ENCODE measurements at regions not wholly inside any gene's neighbourhood (a gene's known extent, or its start where the extent isn't known, plus 50 kb on each side); places are given as distances from the start of the nearest gene placed in this dataset.
A peak's percentile ranks its signal among the peaks of the same experiment; 100 is the strongest.
"Not testable (repeated sequence)": the region's sequence is repeated elsewhere in the genome, so short reads cannot be mapped to it uniquely, and the experiment has no call there.

- H3K4me1 Mint-ChIP-seq (ENCODE audit: low read depth, unreplicated experiment): no peaks in the 10 kb centered on the region
- H3K27ac ChIP-seq (ENCODE audit: low read depth, low read length): no peak overlapping the region
- H3K27me3 ChIP-seq (ENCODE audit: insufficient read depth, low read length): no peaks in the 10 kb centered on the region
- H3K4me3 Mint-ChIP-seq (ENCODE audit: unreplicated experiment): no peak overlapping the region
- H3K9me3 ChIP-seq (ENCODE audit: insufficient read depth, low read depth, low read length): peaks cover 2% of the 10 kb centered on the region
- no peaks in the 10 kb centered on the region for H3K4me1 ChIP-seq (ENCODE audit: insufficient read depth, low read length)
- no peak for TF ChIP-seq EZH2 (IDR thresholded peaks at IDR 0.05; ENCODE audit: insufficient read depth, low read length)
- TF ChIP-seq CTCF (IDR thresholded peaks at IDR 0.05; ENCODE audit: insufficient read depth, low read depth, low read length): no peak
- DNase-seq (ENCODE audit: low read depth): no peak
- H2AFZ ChIP-seq (ENCODE audit: low read depth, low read length): no peak overlapping the region
- H4K20me1 ChIP-seq (ENCODE audit: insufficient read depth, low read length): no peaks in the 10 kb centered on the region
- H3K27me3 Mint-ChIP-seq (ENCODE audit: low read depth, unreplicated experiment): no peaks in the 10 kb centered on the region
- no peaks in the 10 kb centered on the region for H3K79me2 ChIP-seq (ENCODE audit: insufficient read depth, low read length)
- FAIRE-seq: no peak
- no peaks in the 10 kb centered on the region for H3K36me3 Mint-ChIP-seq (ENCODE audit: low read depth, unreplicated experiment)
- peaks cover 3% of the 10 kb centered on the region for H3K9me3 Mint-ChIP-seq (ENCODE audit: unreplicated experiment)
- no peak overlapping the region for H3K9ac ChIP-seq (ENCODE audit: low read length)
- no peak overlapping the region for H3K27ac Mint-ChIP-seq (ENCODE audit: unreplicated experiment)
- no peak overlapping the region for H3K4me2 ChIP-seq (ENCODE audit: low read length)
- no peak overlapping the region for H3K4me3 ChIP-seq (ENCODE audit: insufficient read depth, low read depth, low read length)
- H3K36me3 ChIP-seq (ENCODE audit: insufficient read depth, low read length): no peaks in the 10 kb centered on the region
These were observed 527.8 kb upstream of the AUTS2 start for GRCh38 chr7:69070476-69070875.

DNA sequence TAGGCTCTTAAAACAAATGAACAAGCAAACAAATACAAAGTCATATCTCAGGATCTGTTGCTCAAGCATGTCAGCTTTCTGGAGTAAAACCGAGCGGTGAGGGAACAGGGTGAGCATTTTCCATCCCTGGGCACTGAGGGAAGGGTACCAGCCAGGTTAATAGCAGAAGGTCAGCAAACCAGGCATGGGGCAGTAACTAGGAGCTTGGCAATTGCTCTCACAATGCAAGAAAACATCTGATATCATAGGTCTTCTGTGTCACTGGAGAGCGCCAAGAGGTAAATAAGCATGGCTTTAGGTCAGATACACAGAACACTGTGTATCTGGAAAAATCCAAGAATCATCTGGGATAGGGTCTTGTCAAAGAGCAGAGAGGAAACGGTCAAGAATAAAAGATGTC, 521.7 kb upstream of the AUTS2 start:
- DNase-seq (ENCODE audit: low read depth) (no peak), FAIRE-seq (no peak)
- TF ChIP-seq CTCF (IDR thresholded peaks at IDR 0.05; ENCODE audit: insufficient read depth, low read depth, low read length): no peak
- TF ChIP-seq EZH2 (IDR thresholded peaks at IDR 0.05; ENCODE audit: insufficient read depth, low read length): no peak
- Mint-ChIP-seq H3K4me1 (ENCODE audit: low read depth, unreplicated experiment) (no peaks in the 10 kb centered on the region), H3K9me3 (ENCODE audit: unreplicated experiment) (peaks cover 9% of the 10 kb centered on the region), H3K27ac (ENCODE audit: unreplicated experiment) (no peak overlapping the region), H3K27me3 (ENCODE audit: low read depth, unreplicated experiment) (no peaks in the 10 kb centered on the region), H3K4me3 (ENCODE audit: unreplicated experiment) (no peak overlapping the region), H3K36me3 (ENCODE audit: low read depth, unreplicated experiment) (no peaks in the 10 kb centered on the region)
- H3K4me2 ChIP-seq (ENCODE audit: low read length): no peak overlapping the region
- H3K4me3 ChIP-seq (ENCODE audit: insufficient read depth, low read depth, low read length): no peak overlapping the region
- no peaks in the 10 kb centered on the region for H3K9me3 ChIP-seq (ENCODE audit: insufficient read depth, low read depth, low read length)
- no peaks in the 10 kb centered on the region for H3K4me1 ChIP-seq (ENCODE audit: insufficient read depth, low read length)
- H3K9ac ChIP-seq (ENCODE audit: low read length): no peak overlapping the region
- no peaks in the 10 kb centered on the region for H4K20me1 ChIP-seq (ENCODE audit: insufficient read depth, low read length)
- no peak overlapping the region for H3K27ac ChIP-seq (ENCODE audit: low read depth, low read length)
- no peaks in the 10 kb centered on the region for H3K27me3 ChIP-seq (ENCODE audit: insufficient read depth, low read length)
- no peaks in the 10 kb centered on the region for H3K79me2 ChIP-seq (ENCODE audit: insufficient read depth, low read length)
- H3K36me3 ChIP-seq (ENCODE audit: insufficient read depth, low read length): no peaks in the 10 kb centered on the region
- H2AFZ ChIP-seq (ENCODE audit: low read depth, low read length): no peak overlapping the region

GRCh38 chr7:69078997-69079769, 519.1 kb upstream of the AUTS2 start:
- Histone ChIP-seq H3K79me2 (ENCODE audit: insufficient read depth, low read length) (no peaks in the 10 kb centered on the region), H3K4me3 (ENCODE audit: insufficient read depth, low read depth, low read length) (no peak overlapping the region), H4K20me1 (ENCODE audit: insufficient read depth, low read length) (no peaks in the 10 kb centered on the region), H2AFZ (ENCODE audit: low read depth, low read length) (no peak overlapping the region), H3K9me3 (ENCODE audit: insufficient read depth, low read depth, low read length) (no peaks in the 10 kb centered on the region), H3K9ac (ENCODE audit: low read length) (no peak overlapping the region), H3K27ac (ENCODE audit: low read depth, low read length) (no peak overlapping the region), H3K4me1 (ENCODE audit: insufficient read depth, low read length) (no peaks in the 10 kb centered on the region), H3K36me3 (ENCODE audit: insufficient read depth, low read length) (no peaks in the 10 kb centered on the region), H3K27me3 (ENCODE audit: insufficient read depth, low read length) (no peaks in the 10 kb centered on the region), H3K4me2 (ENCODE audit: low read length) (no peak overlapping the region)
- Mint-ChIP-seq H3K27ac (ENCODE audit: unreplicated experiment) (no peak overlapping the region), H3K4me1 (ENCODE audit: low read depth, unreplicated experiment) (no peaks in the 10 kb centered on the region), H3K4me3 (ENCODE audit: unreplicated experiment) (no peak overlapping the region), H3K36me3 (ENCODE audit: low read depth, unreplicated experiment) (no peaks in the 10 kb centered on the region), H3K27me3 (ENCODE audit: low read depth, unreplicated experiment) (no peaks in the 10 kb centered on the region), H3K9me3 (ENCODE audit: unreplicated experiment) (peaks cover 7% of the 10 kb centered on the region)
- DNase-seq (ENCODE audit: low read depth): peak; percentile 81
- TF ChIP-seq EZH2 (IDR thresholded peaks at IDR 0.05; ENCODE audit: insufficient read depth, low read length) (no peak), CTCF (IDR thresholded peaks at IDR 0.05; ENCODE audit: insufficient read depth, low read depth, low read length) (no peak)
- FAIRE-seq: no peak

GRCh38 chr7:69087281-69087680, 511.0 kb upstream of the AUTS2 start:
- H3K4me1 Mint-ChIP-seq (ENCODE audit: low read depth, unreplicated experiment); FAIRE-seq; H3K4me1 ChIP-seq (ENCODE audit: insufficient read depth, low read length); H2AFZ ChIP-seq (ENCODE audit: low read depth, low read length); H3K27ac Mint-ChIP-seq (ENCODE audit: unreplicated experiment); H3K27me3 ChIP-seq (ENCODE audit: insufficient read depth, low read length); H3K79me2 ChIP-seq (ENCODE audit: insufficient read depth, low read length); H4K20me1 ChIP-seq (ENCODE audit: insufficient read depth, low read length); H3K27me3 Mint-ChIP-seq (ENCODE audit: low read depth, unreplicated experiment); H3K36me3 Mint-ChIP-seq (ENCODE audit: low read depth, unreplicated experiment); H3K27ac ChIP-seq (ENCODE audit: low read depth, low read length); H3K9ac ChIP-seq (ENCODE audit: low read length); H3K9me3 Mint-ChIP-seq (ENCODE audit: unreplicated experiment); H3K4me3 Mint-ChIP-seq (ENCODE audit: unreplicated experiment); H3K4me2 ChIP-seq (ENCODE audit: low read length); H3K9me3 ChIP-seq (ENCODE audit: insufficient read depth, low read depth, low read length); DNase-seq (ENCODE audit: low read depth); H3K36me3 ChIP-seq (ENCODE audit: insufficient read depth, low read length); H3K4me3 ChIP-seq (ENCODE audit: insufficient read depth, low read depth, low read length): not testable (repeated sequence)

Measured in astrocyte (in vitro differentiated cells and primary cell).